Cardiac muscle cell (in vitro differentiated cells and primary cell): ENCODE measurements at regions not wholly inside any gene's neighbourhood (a gene's known extent, or its start where the extent isn't known, plus 50 kb on each side); places are given as distances from the start of the nearest gene placed in this dataset.

ENCODE experiments used
- DNase-seq, 2 donors: peaks; one replicate each; pipeline versions ENCODE4 v3.0.0 to v3.0.0-alpha.2; 2010 to 2017; ENCODE audit warnings: low read depth in 1 of 2, low spot score in 1 of 2
- H3K27ac ChIP-seq: fragments of 200-600 bp; sonication (generic); 2 replicates; pipeline ENCODE4 v1.5.1; 2016
- H3K27me3 ChIP-seq: fragments of 200-600 bp; sonication (generic); 2 replicates; pipeline ENCODE4 v1.6.0; 2016; ENCODE audit warnings: control low read depth
- H3K36me3 ChIP-seq: fragments of 200-600 bp; sonication (generic); 2 replicates; pipeline ENCODE4 v1.5.1; 2016; ENCODE audit warnings: control low read depth
- H3K4me1 ChIP-seq: fragments of 200-600 bp; sonication (generic); 2 replicates; pipeline ENCODE4 v1.8.1; 2017; ENCODE audit warnings: low read depth, mild to moderate bottlenecking, mixed run types
- H3K4me3 ChIP-seq: fragments of 200-600 bp; sonication (generic); 2 replicates; pipeline ENCODE4 v1.5.1; 2016; ENCODE audit warnings: mild to moderate bottlenecking
- H3K9me3 ChIP-seq: fragments of 200-600 bp; sonication (generic); 2 replicates; pipeline ENCODE4 v1.5.1; 2017; ENCODE audit warnings: low read depth, mild to moderate bottlenecking, control low read depth
- TF ChIP-seq, protein P1 (sequence below): IDR thresholded peaks from 2 replicates; pipeline ENCODE4 v1.5.1; 2012; ENCODE audit warnings: low read depth, mild to moderate bottlenecking, low read length

DNA sequence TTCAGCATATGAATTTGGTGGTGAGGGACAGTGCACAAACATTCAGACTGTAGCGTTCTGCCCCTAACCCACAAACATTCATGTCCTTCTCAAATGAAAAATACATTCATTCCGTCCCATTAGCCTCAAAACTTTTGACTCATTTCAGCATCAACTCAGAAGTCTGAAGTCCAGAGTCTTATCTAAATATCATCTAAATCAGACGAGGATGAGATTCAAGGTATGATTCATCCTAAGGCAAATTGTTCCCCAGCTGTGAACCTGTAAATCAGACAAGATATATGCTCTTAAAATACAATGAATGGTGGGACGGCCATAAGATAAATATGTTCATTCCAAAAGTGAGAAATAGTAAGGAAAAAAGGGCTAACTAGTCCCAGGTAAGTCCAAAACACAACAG is 1195.6 kb upstream of the ADGRL4 start:
- no peak for DNase-seq
- H3K9me3 ChIP-seq, result no peaks in the 10 kb centered on the region
- H3K27ac ChIP-seq, result no peak overlapping the region
- TF ChIP-seq, protein P1, sequence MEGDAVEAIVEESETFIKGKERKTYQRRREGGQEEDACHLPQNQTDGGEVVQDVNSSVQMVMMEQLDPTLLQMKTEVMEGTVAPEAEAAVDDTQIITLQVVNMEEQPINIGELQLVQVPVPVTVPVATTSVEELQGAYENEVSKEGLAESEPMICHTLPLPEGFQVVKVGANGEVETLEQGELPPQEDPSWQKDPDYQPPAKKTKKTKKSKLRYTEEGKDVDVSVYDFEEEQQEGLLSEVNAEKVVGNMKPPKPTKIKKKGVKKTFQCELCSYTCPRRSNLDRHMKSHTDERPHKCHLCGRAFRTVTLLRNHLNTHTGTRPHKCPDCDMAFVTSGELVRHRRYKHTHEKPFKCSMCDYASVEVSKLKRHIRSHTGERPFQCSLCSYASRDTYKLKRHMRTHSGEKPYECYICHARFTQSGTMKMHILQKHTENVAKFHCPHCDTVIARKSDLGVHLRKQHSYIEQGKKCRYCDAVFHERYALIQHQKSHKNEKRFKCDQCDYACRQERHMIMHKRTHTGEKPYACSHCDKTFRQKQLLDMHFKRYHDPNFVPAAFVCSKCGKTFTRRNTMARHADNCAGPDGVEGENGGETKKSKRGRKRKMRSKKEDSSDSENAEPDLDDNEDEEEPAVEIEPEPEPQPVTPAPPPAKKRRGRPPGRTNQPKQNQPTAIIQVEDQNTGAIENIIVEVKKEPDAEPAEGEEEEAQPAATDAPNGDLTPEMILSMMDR, result no peak
- H3K4me3 ChIP-seq, result no peak overlapping the region
- H3K36me3 ChIP-seq, result no peaks in the 10 kb centered on the region
- H3K27me3 ChIP-seq, result no peaks in the 10 kb centered on the region
- H3K4me1 ChIP-seq, result no peaks in the 10 kb centered on the region

DNA sequence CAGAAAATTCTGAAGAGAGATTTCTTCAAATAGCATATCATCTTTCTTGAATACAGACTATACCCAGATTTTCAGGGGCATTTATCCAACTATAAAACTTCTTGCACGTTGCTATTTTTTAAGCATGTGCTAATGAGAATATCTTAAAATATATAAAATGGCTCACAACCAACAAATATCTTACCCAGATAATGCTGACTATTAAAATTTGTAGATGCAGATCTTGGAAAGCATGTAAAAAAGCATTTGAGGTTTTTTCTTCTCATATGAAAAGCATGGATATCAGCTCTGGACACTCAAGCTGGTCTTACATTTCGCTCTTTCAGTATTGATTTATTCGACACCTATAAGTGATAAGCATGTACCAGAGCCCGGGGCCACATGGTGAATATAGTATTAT is 1187.7 kb upstream of the ADGRL4 start:
- TF ChIP-seq, protein P1, result no peak
- DNase-seq, result no peak
- Histone ChIP-seq H3K9me3 (no peaks in the 10 kb centered on the region), H3K4me3 (no peak overlapping the region), H3K27ac (no peak overlapping the region), H3K27me3 (no peaks in the 10 kb centered on the region), H3K4me1 (no peaks in the 10 kb centered on the region), H3K36me3 (no peaks in the 10 kb centered on the region)

DNA sequence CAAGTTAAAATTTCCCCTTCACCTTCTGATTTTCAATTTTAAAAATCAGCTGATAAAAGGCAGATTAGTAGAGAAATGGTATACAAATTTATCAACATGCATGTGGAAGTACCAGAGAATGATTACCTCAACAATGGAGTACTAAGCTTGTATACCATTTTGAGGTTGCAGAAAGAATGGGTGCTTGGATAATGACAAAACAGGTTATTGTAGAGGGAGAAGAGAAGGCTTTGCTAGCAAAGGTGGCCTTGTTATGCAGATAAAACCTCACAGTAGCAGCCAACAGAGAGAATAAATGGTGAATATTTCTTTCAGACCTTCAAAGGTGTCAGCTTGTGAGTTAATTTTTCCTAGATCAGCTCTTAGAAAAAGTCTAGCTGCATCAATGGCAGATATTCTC is 1174.9 kb upstream of the ADGRL4 start:
- Histone ChIP-seq H3K36me3 (no peaks in the 10 kb centered on the region), H3K4me3 (no peak overlapping the region), H3K27me3 (no peaks in the 10 kb centered on the region), H3K4me1 (no peaks in the 10 kb centered on the region), H3K9me3 (no peaks in the 10 kb centered on the region), H3K27ac (no peak overlapping the region)
- DNase-seq, result no peak
- TF ChIP-seq, protein P1, result no peak

DNA sequence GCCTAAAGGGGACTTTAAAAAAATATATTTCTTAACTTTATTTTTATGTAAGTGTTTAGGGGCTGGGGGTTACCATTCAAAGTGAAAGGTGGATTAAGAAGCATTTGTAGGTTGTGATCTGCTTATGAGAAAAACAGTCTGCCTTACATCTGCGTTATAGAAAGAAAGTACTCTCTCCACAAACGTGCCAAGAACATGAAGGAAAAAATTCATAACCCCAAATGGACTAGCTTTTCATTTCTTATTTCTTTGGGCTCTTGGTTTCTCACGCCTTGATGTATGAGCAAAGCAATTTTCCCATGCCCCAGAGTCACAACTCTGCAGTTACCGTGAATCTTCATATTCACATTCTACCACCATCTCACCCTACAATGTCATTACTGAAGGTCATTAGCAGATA is 1165.1 kb upstream of the ADGRL4 start:
- H3K9me3 ChIP-seq, result no peaks in the 10 kb centered on the region
- H3K36me3 ChIP-seq, result no peaks in the 10 kb centered on the region
- no peak overlapping the region for H3K4me3 ChIP-seq
- H3K4me1 ChIP-seq, result no peaks in the 10 kb centered on the region
- DNase-seq, result no peak
- TF ChIP-seq, protein P1, result no peak
- no peaks in the 10 kb centered on the region for H3K27me3 ChIP-seq
- no peak overlapping the region for H3K27ac ChIP-seq

DNA sequence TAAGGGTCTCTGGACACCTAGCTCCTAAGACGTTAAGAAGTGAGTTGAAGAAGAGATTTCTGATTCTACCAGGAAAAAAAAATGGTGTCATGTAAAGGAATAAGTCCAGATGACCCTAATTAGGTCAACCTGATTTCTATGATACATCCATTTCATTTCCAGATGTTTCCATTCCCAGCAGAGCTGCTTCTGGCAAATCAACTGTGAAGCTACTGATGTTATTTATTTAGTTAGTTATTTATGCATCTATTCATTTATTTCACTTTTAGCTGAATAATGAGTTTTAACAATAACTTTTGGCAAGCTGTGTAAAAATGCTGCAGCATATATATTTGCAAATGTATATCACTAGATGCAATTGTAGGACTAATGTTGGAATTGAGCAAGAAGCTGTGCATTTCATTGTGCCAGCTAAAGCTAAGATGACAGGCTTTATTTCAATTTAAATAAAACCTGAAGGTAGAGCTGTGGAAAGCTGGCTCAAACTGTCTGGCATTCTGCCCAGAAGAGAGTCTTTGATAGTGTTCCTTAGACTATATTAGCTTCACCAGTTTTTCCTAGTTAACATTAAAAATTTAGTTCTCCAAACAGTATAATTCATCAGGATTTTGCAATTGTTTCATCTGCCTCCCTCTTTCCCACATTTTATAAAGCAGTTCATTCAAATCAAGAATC is 1164.4 kb upstream of the ADGRL4 start:
- Histone ChIP-seq H3K36me3 (no peaks in the 10 kb centered on the region), H3K4me3 (no peak overlapping the region), H3K4me1 (no peaks in the 10 kb centered on the region), H3K9me3 (no peaks in the 10 kb centered on the region), H3K27me3 (no peaks in the 10 kb centered on the region), H3K27ac (no peak overlapping the region)
- DNase-seq, result peak; percentile 32 to 46
- TF ChIP-seq, protein P1, result no peak
